Testis (tissue), 2 donors: ENCODE measurements at regions not wholly inside any gene's neighbourhood (a gene's known extent, or its start where the extent isn't known, plus 50 kb on each side); places are given as distances from the start of the nearest gene placed in this dataset.

ENCODE experiments used
- DNase-seq: peaks from one replicate; pipeline ENCODE4 v3.0.0-alpha.2; 2019
- H3K27ac ChIP-seq, 2 donors: fragments of 200-600 bp; sonication (generic); one replicate each; pipeline ENCODE4 v1.5.1; 2019
- H3K27me3 ChIP-seq: fragments of 200-600 bp; sonication (generic); one replicate; pipeline ENCODE4 v1.5.1; 2019
- H3K36me3 ChIP-seq: fragments of 200-600 bp; sonication (generic); one replicate; pipeline ENCODE4 v1.5.1; 2017; ENCODE audit warnings: low read depth; ENCODE audit errors: missing control alignments
- H3K4me1 ChIP-seq: fragments of 200-600 bp; sonication (generic); one replicate; pipeline ENCODE4 v1.5.1; 2019
- H3K4me3 ChIP-seq, 2 donors: fragments of 200-600 bp; sonication (generic); one replicate each; pipeline ENCODE4 v1.5.1; 2017 to 2019
- H3K9me3 ChIP-seq: fragments of 200-600 bp; sonication (generic); one replicate; pipeline ENCODE4 v1.5.1; 2017
- CTCF ChIP-seq, 3 experiments: fragments of 450-650 bp in 2 of 3; fragments of 200-600 bp in 1 of 3; sonication (generic) in 1 of 3; IDR thresholded peaks; one replicate each; pipeline ENCODE4 v1.5.1; 2016 to 2019; ENCODE audit warnings: antibody characterized with exemption in 3 of 3, mild to moderate bottlenecking in 2 of 3, moderate library complexity in 1 of 3
- POLR2A ChIP-seq: fragments of 450-650 bp; IDR thresholded peaks from one replicate; pipeline ENCODE4 v1.6.1; 2017; ENCODE audit warnings: antibody characterized with exemption, mild to moderate bottlenecking, moderate library complexity
- WGBS, 2 donors: methylation state at CpG; one replicate each; pipeline ENCODE4 v1.1.5; 2018; 5-methylcytosine and 5-hydroxymethylcytosine counted together
- intact Hi-C: fragments of 100-400 bp; cut with DNase I; formaldehyde crosslinking; loops from one replicate; pipeline ENCODE4 v1.15.1; 2023; ENCODE audit warnings: low total_unique reads

- no peak for DNase-seq
- H3K9me3 ChIP-seq = no peaks in the 10 kb centered on the region
- no peak overlapping the region for H3K4me3 ChIP-seq
- no peaks in the 10 kb centered on the region for H3K4me1 ChIP-seq
- H3K36me3 ChIP-seq = no peaks in the 10 kb centered on the region
- H3K27me3 ChIP-seq = no peaks in the 10 kb centered on the region
- no peak overlapping the region for H3K27ac ChIP-seq
- TF ChIP-seq POLR2A (no peak), CTCF (IDR thresholded peaks at IDR 0.05) (no peak)
- WGBS, 2 donors = 58 to 64% methylated on average over 10 of the region's 10 CpGs
- intact Hi-C loops = no loop called here
Observed at GRCh38 chr16:8107296-8107695, 483.0 kb downstream of the TMEM114 start.

DNA sequence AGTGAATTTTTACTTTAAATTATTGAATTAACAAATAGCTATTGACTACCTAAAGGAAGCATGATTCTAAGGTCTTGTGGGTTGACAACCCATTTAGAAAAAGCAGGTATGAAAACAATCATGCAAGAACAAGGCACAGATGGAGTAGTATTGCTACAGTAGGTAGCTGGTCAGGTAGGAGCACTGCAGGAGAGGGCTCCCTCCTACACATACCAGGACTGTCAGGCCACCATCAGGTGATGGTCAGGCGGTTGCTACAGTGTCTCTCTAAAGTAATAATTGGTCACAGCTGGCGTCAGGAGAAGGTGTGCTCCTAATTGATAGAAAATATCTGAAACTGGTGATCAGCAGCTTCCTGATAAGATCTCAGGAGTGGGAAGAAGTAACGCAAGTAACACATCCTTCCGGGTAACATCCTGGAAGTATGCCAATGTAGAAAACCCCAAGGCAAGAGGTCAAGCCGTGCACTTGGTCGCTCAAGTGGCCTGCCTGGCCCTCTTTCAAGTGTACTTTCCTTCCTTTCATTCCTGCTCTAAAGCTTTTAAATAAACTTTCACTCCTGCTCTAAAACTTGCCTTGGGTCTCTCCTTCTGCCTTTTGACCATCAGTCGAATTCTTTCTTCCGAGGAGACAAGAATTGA, 486.5 kb downstream of the TMEM114 start:
- no peaks in the 10 kb centered on the region for H3K4me1 ChIP-seq
- no peaks in the 10 kb centered on the region for H3K36me3 ChIP-seq
- TF ChIP-seq POLR2A (no peak), CTCF (IDR thresholded peaks at IDR 0.05) (no peak)
- intact Hi-C loops = no loop called here
- no peaks in the 10 kb centered on the region for H3K9me3 ChIP-seq
- WGBS, 2 donors = 84 to 86% methylated on average over 8 of the region's 8 CpGs
- no peak overlapping the region for H3K27ac ChIP-seq
- H3K27me3 ChIP-seq = no peaks in the 10 kb centered on the region
- no peak overlapping the region for H3K4me3 ChIP-seq
- no peak for DNase-seq

GRCh38 chr16:8099586-8099985, 490.7 kb downstream of the TMEM114 start:
- TF ChIP-seq CTCF (IDR thresholded peaks at IDR 0.05) (no peak), POLR2A (no peak)
- no peak for DNase-seq
- Histone ChIP-seq H3K9me3 (no peaks in the 10 kb centered on the region), H3K27ac (no peak overlapping the region), H3K36me3 (no peaks in the 10 kb centered on the region), H3K4me1 (no peaks in the 10 kb centered on the region), H3K4me3 (no peak overlapping the region), H3K27me3 (no peaks in the 10 kb centered on the region)
- intact Hi-C loops = no loop called here
- WGBS, 2 donors = 65 to 68% methylated on average over 4 of the region's 4 CpGs

DNA sequence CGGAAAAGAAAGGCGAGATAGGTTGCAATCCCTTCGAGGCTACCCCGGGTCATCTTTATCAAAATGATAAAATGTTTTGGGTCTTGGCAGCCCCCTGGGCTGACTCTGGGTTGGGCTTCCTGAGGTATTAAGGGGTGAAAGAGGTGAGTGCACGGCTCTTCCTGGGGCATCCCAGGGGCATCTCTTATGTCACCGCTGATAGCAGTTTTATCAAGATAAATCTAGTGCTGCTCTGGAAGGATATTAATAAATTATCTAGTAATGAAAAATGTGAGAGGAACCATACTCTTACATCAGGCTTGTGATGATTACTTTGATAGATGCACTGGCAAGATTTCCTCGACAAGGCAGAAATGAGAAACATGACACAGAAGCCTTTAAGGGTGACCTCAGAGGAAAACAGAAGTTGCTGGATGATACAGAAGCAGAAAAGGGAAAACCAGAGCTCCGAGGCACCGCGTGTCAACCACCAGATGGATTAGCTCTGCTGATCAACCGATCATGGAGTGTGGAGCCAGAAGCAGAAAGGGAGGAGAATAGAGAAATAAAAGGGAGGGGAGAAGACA, 491.3 kb downstream of the TMEM114 start:
- Histone ChIP-seq H3K27me3 (no peaks in the 10 kb centered on the region), H3K9me3 (no peaks in the 10 kb centered on the region), H3K36me3 (no peaks in the 10 kb centered on the region), H3K27ac (no peak overlapping the region), H3K4me3 (no peak overlapping the region), H3K4me1 (no peaks in the 10 kb centered on the region)
- WGBS, 2 donors = 55 to 65% methylated on average over 11 of the region's 11 CpGs
- no peak for TF ChIP-seq CTCF (IDR thresholded peaks at IDR 0.05)
- TF ChIP-seq POLR2A = no peak
- DNase-seq = no peak
- intact Hi-C loops = no loop called here

DNA sequence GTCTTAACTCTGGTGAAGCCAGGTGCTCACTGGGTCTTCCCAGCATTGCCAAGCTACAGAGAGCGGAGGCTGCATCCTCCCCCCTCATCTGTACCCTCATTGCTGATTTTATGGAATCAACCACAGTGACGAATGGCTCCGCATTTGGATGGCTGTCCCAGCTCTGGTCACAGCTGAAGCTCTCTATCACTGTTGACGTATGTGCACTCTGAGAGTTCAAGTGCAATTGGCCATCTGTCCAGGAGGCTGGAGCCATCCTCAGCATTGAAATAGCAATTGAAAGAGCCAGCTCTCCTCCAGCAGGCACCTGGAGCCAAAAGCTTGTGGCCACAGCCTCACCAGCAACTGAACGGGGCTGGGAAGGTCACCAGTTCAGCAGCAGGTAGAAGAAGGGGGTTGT, 494.1 kb downstream of the TMEM114 start:
- Histone ChIP-seq H3K4me3 (no peak overlapping the region), H3K27me3 (no peaks in the 10 kb centered on the region), H3K4me1 (no peaks in the 10 kb centered on the region), H3K9me3 (no peaks in the 10 kb centered on the region), H3K27ac (no peak overlapping the region), H3K36me3 (no peaks in the 10 kb centered on the region)
- intact Hi-C loops = no loop called here
- 85 to 94% methylated on average over 5 of the region's 5 CpGs for WGBS, 2 donors
- TF ChIP-seq POLR2A = no peak
- no peak for TF ChIP-seq CTCF (IDR thresholded peaks at IDR 0.05)
- no peak for DNase-seq
